ENCODE measurements at regions not wholly inside any gene's neighbourhood (a gene's known extent, or its start where the extent isn't known, plus 50 kb on each side); places are given as distances from the start of the nearest gene placed in this dataset.

DNA sequence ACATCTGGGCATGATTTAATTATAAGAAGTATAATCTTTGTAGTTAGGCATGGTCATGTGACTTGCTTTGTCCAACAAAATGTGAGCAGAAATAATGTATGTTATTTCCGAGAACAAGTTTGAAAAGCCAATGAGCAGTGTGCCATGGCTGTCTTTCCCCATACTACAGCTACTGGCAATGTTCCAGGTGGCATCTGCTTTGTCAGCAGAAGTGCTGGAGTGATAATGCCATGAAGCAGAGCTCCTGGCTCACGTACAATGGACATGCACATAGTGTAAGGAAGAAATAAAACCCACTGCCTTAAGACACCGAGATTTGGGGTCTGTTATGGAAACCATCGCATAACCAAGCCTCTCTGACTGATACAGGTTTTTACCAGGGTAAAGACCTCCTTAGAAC lies 212.6 kb upstream of the RASGEF1B start:
- TF ChIP-seq, protein P1, sequence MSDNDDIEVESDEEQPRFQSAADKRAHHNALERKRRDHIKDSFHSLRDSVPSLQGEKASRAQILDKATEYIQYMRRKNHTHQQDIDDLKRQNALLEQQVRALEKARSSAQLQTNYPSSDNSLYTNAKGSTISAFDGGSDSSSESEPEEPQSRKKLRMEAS (IDR thresholded peaks at IDR 0.05): no peak
- no peak for TF ChIP-seq SRF (IDR thresholded peaks at IDR 0.05; ENCODE audit: low read depth, low read length)
- TF ChIP-seq CBX8 (IDR thresholded peaks at IDR 0.05; ENCODE audit: borderline replicate concordance, low read depth, low read length): no peak
- no peak for TF ChIP-seq POLR2AphosphoS5 (IDR thresholded peaks at IDR 0.05; ENCODE audit: low read depth, low read length)
- TF ChIP-seq NRF1 (IDR thresholded peaks at IDR 0.05; ENCODE audit: low read depth, low read length): no peak
- no peak for TF ChIP-seq POLR2A (IDR thresholded peaks at IDR 0.05; ENCODE audit: control extremely low read depth in 1 of 2, low read depth in 2 of 2, low read length in 2 of 2)
- TF ChIP-seq JUND (IDR thresholded peaks at IDR 0.05; ENCODE audit: low read length): no peak
- TF ChIP-seq, protein P2, sequence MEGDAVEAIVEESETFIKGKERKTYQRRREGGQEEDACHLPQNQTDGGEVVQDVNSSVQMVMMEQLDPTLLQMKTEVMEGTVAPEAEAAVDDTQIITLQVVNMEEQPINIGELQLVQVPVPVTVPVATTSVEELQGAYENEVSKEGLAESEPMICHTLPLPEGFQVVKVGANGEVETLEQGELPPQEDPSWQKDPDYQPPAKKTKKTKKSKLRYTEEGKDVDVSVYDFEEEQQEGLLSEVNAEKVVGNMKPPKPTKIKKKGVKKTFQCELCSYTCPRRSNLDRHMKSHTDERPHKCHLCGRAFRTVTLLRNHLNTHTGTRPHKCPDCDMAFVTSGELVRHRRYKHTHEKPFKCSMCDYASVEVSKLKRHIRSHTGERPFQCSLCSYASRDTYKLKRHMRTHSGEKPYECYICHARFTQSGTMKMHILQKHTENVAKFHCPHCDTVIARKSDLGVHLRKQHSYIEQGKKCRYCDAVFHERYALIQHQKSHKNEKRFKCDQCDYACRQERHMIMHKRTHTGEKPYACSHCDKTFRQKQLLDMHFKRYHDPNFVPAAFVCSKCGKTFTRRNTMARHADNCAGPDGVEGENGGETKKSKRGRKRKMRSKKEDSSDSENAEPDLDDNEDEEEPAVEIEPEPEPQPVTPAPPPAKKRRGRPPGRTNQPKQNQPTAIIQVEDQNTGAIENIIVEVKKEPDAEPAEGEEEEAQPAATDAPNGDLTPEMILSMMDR (IDR thresholded peaks at IDR 0.05; ENCODE audit: control extremely low read depth in 1 of 3, insufficient read depth in 1 of 3, low read depth in 1 of 3, low read length in 3 of 3): no peak
- TF ChIP-seq RAD21 (IDR thresholded peaks at IDR 0.05 in 1 of 2, conservative IDR thresholded peaks at IDR 0.05 in 1 of 2; ENCODE audit: low read depth in 2 of 2, low read length in 2 of 2): no peak

Measured in H1 (cell line).